BLaER1 treated with 17β-estradiol and CSF1 and Interleukin-3, amounts not matched to agents 10 nM and 100 nM (cell line): ENCODE measurements at regions not wholly inside any gene's neighbourhood (a gene's known extent, or its start where the extent isn't known, plus 50 kb on each side); places are given as distances from the start of the nearest gene placed in this dataset.
A peak's percentile ranks its signal among the peaks of the same experiment; 100 is the strongest.

Experiments used
- H3K27ac ChIP-seq, 11 experiments: shearing (Covaris generic); formaldehyde crosslinking; 2 replicates each; pipeline ENCODE4 v1.8.1; 2022
- H3K27me3 ChIP-seq, 11 experiments: shearing (Covaris generic); formaldehyde crosslinking; 2 replicates each; pipeline ENCODE4 v1.8.1; 2022
- H3K36me3 ChIP-seq, 11 experiments: shearing (Covaris generic); formaldehyde crosslinking; 2 replicates each; pipeline ENCODE4 v1.8.1; 2022
- H3K4me1 ChIP-seq, 10 experiments: shearing (Covaris generic); formaldehyde crosslinking; 2 replicates each; pipeline ENCODE4 v1.8.1; 2022
- H3K4me2 ChIP-seq, 11 experiments: shearing (Covaris generic); formaldehyde crosslinking; 2 replicates each; pipeline ENCODE4 v1.8.1; 2022
- H3K4me3 ChIP-seq, 10 experiments: shearing (Covaris generic); formaldehyde crosslinking; 2 replicates each; pipeline ENCODE4 v1.8.1; 2022
- H3K9ac ChIP-seq, 11 experiments: shearing (Covaris generic); formaldehyde crosslinking; 2 replicates each; pipeline ENCODE4 v1.8.1; 2022
- H3K9me3 ChIP-seq, 11 experiments: shearing (Covaris generic); formaldehyde crosslinking; replicated peaks in 1 of 11; 2 replicates each; pipeline ENCODE4 v1.8.1; 2022
- H4K20me1 ChIP-seq, 11 experiments: shearing (Covaris generic); formaldehyde crosslinking; 2 replicates each; pipeline ENCODE4 v1.8.1; 2022
- Cebpa-rat ChIP-seq, 11 experiments: shearing (Covaris generic); IDR thresholded peaks; 2 replicates each; pipeline ENCODE4 v1.8.1; 2022

- no peak overlapping the region for H3K9ac ChIP-seq
- 0 out of 22 replicates have a peak, but pooled peaks cover 0 to 4% (median 0%) of the 10 kb centered on the region in 11 experiments for H3K36me3 ChIP-seq
- no peak overlapping the region for H3K4me3 ChIP-seq
- no peak for TF ChIP-seq Cebpa-rat (IDR thresholded peaks at IDR 0.05)
- no peak overlapping the region for H3K27ac ChIP-seq
- H3K4me2 ChIP-seq: peak overlapping the region in 2 of 11 experiments; percentile 4 to 33; a peak in 2 of 22 replicates
- H3K27me3 ChIP-seq: no peaks in the 10 kb centered on the region
- H3K9me3 ChIP-seq: peaks cover 10 to 29% (median 21%) of the 10 kb centered on the region in 11 experiments
- H3K4me1 ChIP-seq: peaks cover 0 to 17% (median 6%) of the 10 kb centered on the region in 10 experiments; a peak in 12 of 20 replicates
- H4K20me1 ChIP-seq: no peaks in the 10 kb centered on the region; a peak in 1 of 22 replicates
Observed at GRCh38 chr10:130812381-130813148, 499.0 kb downstream of the TCERG1L start.

GRCh38 chr10:130814610-130815009 is 496.9 kb downstream of the TCERG1L start:
- H3K4me3 ChIP-seq: no peak overlapping the region

GRCh38 chr10:130816116-130816901 is 495.2 kb downstream of the TCERG1L start:
- Histone ChIP-seq H4K20me1 (no peaks in the 10 kb centered on the region; a peak in 1 of 22 replicates), H3K9me3 (peaks cover 34 to 59% (median 47%) of the 10 kb centered on the region in 11 experiments), H3K27ac (no peak overlapping the region), H3K9ac (no peak overlapping the region), H3K4me3 (no peak overlapping the region; a peak in 1 of 20 replicates), H3K36me3 (0 out of 22 replicates have a peak, but pooled peaks cover 0 to 4% (median 0%) of the 10 kb centered on the region in 11 experiments), H3K27me3 (no peaks in the 10 kb centered on the region), H3K4me1 (peaks cover 0 to 26% (median 13%) of the 10 kb centered on the region in 10 experiments; a peak in 14 of 20 replicates), H3K4me2 (no peak overlapping the region)
- no peak for TF ChIP-seq Cebpa-rat (IDR thresholded peaks at IDR 0.05)

More at GRCh38 chr10:130814610-130815009, 496.9 kb downstream of the TCERG1L start:
- H3K27ac ChIP-seq: no peak overlapping the region
- no peaks in the 10 kb centered on the region for H3K27me3 ChIP-seq
- H4K20me1 ChIP-seq: no peaks in the 10 kb centered on the region; a peak in 1 of 22 replicates
- H3K4me1 ChIP-seq: peaks cover 0 to 13% (median 6%) of the 10 kb centered on the region in 10 experiments; a peak in 8 of 20 replicates
- 0 out of 22 replicates have a peak, but pooled peaks cover 0 to 4% (median 0%) of the 10 kb centered on the region in 11 experiments for H3K36me3 ChIP-seq
- H3K4me2 ChIP-seq: no peak overlapping the region
- no peak for TF ChIP-seq Cebpa-rat (IDR thresholded peaks at IDR 0.05)
- no peak overlapping the region for H3K9ac ChIP-seq
- H3K9me3 ChIP-seq: peaks cover 25 to 49% (median 40%) of the 10 kb centered on the region in 11 experiments

GRCh38 chr10:130817046-130817624 is 494.4 kb downstream of the TCERG1L start:
- Histone ChIP-seq H3K36me3 (0 out of 22 replicates have a peak, but pooled peaks cover 0 to 4% (median 0%) of the 10 kb centered on the region in 11 experiments), H3K9ac (no peak overlapping the region), H4K20me1 (no peaks in the 10 kb centered on the region), H3K27me3 (no peaks in the 10 kb centered on the region), H3K9me3 (peaks cover 34 to 57% (median 47%) of the 10 kb centered on the region in 11 experiments), H3K4me2 (no peak overlapping the region), H3K27ac (no peak overlapping the region), H3K4me1 (peaks cover 0 to 34% (median 18%) of the 10 kb centered on the region in 10 experiments; a peak in 14 of 20 replicates), H3K4me3 (no peak overlapping the region)
- TF ChIP-seq Cebpa-rat (IDR thresholded peaks at IDR 0.05): no peak

GRCh38 chr10:130817674-130818073 is 493.8 kb downstream of the TCERG1L start:
- H4K20me1 ChIP-seq: no peaks in the 10 kb centered on the region
- H3K9ac ChIP-seq: no peak overlapping the region
- no peak for TF ChIP-seq Cebpa-rat (IDR thresholded peaks at IDR 0.05)
- no peaks in the 10 kb centered on the region for H3K27me3 ChIP-seq
- H3K27ac ChIP-seq: no peak overlapping the region
- H3K4me1 ChIP-seq: peaks cover 0 to 35% (median 19%) of the 10 kb centered on the region in 10 experiments; a peak in 14 of 20 replicates
- H3K36me3 ChIP-seq: 0 out of 22 replicates have a peak, but pooled peaks cover 0 to 4% (median 0%) of the 10 kb centered on the region in 11 experiments
- peaks cover 34 to 62% (median 48%) of the 10 kb centered on the region in 11 experiments for H3K9me3 ChIP-seq
- H3K4me2 ChIP-seq: no peak overlapping the region
- no peak overlapping the region for H3K4me3 ChIP-seq

GRCh38 chr10:130820880-130821482 is 490.5 kb downstream of the TCERG1L start:
- no peaks in the 10 kb centered on the region for H4K20me1 ChIP-seq
- H3K27ac ChIP-seq: peak overlapping the region in 7 of 11 experiments; percentile 6 to 78 (median 61); a peak in 13 of 22 replicates
- H3K4me3 ChIP-seq: peak overlapping the region in 3 of 10 experiments; percentile 2 to 26 (median 10); a peak in 2 of 20 replicates
- peak overlapping the region in 9 of 11 experiments; percentile 13 to 78 (median 68); a peak in 16 of 22 replicates for H3K4me2 ChIP-seq
- H3K36me3 ChIP-seq: peaks cover 0 to 12% (median 3%) of the 10 kb centered on the region in 11 experiments; a peak in 6 of 22 replicates
- H3K27me3 ChIP-seq: no peaks in the 10 kb centered on the region
- peak overlapping the region in 2 of 11 experiments; percentile 23 to 57; a peak in 3 of 22 replicates for H3K9ac ChIP-seq
- TF ChIP-seq Cebpa-rat (IDR thresholded peaks at IDR 0.05): no peak; a peak in 1 of 22 replicates
- H3K9me3 ChIP-seq: peaks cover 55 to 88% (median 73%) of the 10 kb centered on the region in 11 experiments
- H3K4me1 ChIP-seq: peaks cover 0 to 41% (median 19%) of the 10 kb centered on the region in 10 experiments; a peak in 14 of 20 replicates

GRCh38 chr10:130824230-130825014 is 487.1 kb downstream of the TCERG1L start:
- Histone ChIP-seq H3K4me1 (peaks cover 0 to 41% (median 19%) of the 10 kb centered on the region in 10 experiments; a peak in 14 of 20 replicates), H3K27ac (no peak overlapping the region), H3K4me2 (no peak overlapping the region), H3K4me3 (no peak overlapping the region), H3K9me3 (peaks cover 50 to 81% (median 65%) of the 10 kb centered on the region in 11 experiments), H3K27me3 (no peaks in the 10 kb centered on the region), H3K9ac (no peak overlapping the region), H3K36me3 (peaks cover 0 to 16% (median 7%) of the 10 kb centered on the region in 11 experiments; a peak in 6 of 22 replicates), H4K20me1 (no peaks in the 10 kb centered on the region)
- no peak for TF ChIP-seq Cebpa-rat (IDR thresholded peaks at IDR 0.05)
